HG03159 (cell line): ENCODE measurements at regions not wholly inside any gene's neighbourhood (a gene's known extent, or its start where the extent isn't known, plus 50 kb on each side); places are given as distances from the start of the nearest gene placed in this dataset.

Experiments
- ATAC-seq: cut with Tn5 transposase; IDR thresholded peaks from one replicate; pipeline ENCODE4 v1.9.1; 2021; ENCODE audit warnings: mild to moderate bottlenecking, moderate library complexity; ENCODE audit not compliant: unreplicated experiment

- ATAC-seq, result no peak
Measured at GRCh38 chr9:88751781-88752180, 216.8 kb downstream of the NXNL2 start.

- no peak for ATAC-seq
Measured at GRCh38 chr9:88753691-88754367, 218.9 kb downstream of the NXNL2 start.

GRCh38 chr9:88754452-88754851, 219.5 kb downstream of the NXNL2 start:
- no peak for ATAC-seq

GRCh38 chr9:88754886-88755285, 219.9 kb downstream of the NXNL2 start:
- ATAC-seq, result no peak

- ATAC-seq, result no peak
Measured at GRCh38 chr9:88757406-88758010, 222.5 kb downstream of the NXNL2 start.

- no peak for ATAC-seq
Measured at GRCh38 chr9:88759364-88759763, 224.4 kb downstream of the NXNL2 start.

GRCh38 chr9:88766778-88767503, 224.3 kb upstream of the S1PR3 start:
- no peak for ATAC-seq

GRCh38 chr9:88767504-88767790, 223.8 kb upstream of the S1PR3 start:
- no peak for ATAC-seq

- no peak for ATAC-seq
Measured at GRCh38 chr9:88772575-88772974, 218.7 kb upstream of the S1PR3 start.

GRCh38 chr9:88773126-88773525, 218.1 kb upstream of the S1PR3 start:
- ATAC-seq, result no peak

- ATAC-seq, result no peak
Measured at GRCh38 chr9:88773627-88774244, 217.5 kb upstream of the S1PR3 start.

- ATAC-seq, result no peak
Measured at GRCh38 chr9:88775037-88775471, 216.2 kb upstream of the S1PR3 start.

- ATAC-seq, result no peak
Measured at GRCh38 chr9:88775559-88775958, 215.7 kb upstream of the S1PR3 start.

GRCh38 chr9:88775966-88776365, 215.3 kb upstream of the S1PR3 start:
- ATAC-seq, result no peak

- no peak for ATAC-seq
Measured at GRCh38 chr9:88776717-88777497, 214.4 kb upstream of the S1PR3 start.

- no peak for ATAC-seq
Measured at GRCh38 chr9:88777498-88778312, 213.6 kb upstream of the S1PR3 start.

GRCh38 chr9:88781628-88782391, 209.5 kb upstream of the S1PR3 start:
- no peak for ATAC-seq

- no peak for ATAC-seq
Measured at GRCh38 chr9:88782931-88783710, 208.1 kb upstream of the S1PR3 start.

GRCh38 chr9:88783711-88784083, 207.6 kb upstream of the S1PR3 start:
- ATAC-seq, result no peak
